SKM-1 (cell line): ENCODE measurements at regions not wholly inside any gene's neighbourhood (a gene's known extent, or its start where the extent isn't known, plus 50 kb on each side); places are given as distances from the start of the nearest gene placed in this dataset.

Experiments
- DNase-seq: peaks from one replicate; lab custom pipeline; 2025; ENCODE audit not compliant: unreplicated experiment; lab: John Stamatoyannopoulos, UW

DNA sequence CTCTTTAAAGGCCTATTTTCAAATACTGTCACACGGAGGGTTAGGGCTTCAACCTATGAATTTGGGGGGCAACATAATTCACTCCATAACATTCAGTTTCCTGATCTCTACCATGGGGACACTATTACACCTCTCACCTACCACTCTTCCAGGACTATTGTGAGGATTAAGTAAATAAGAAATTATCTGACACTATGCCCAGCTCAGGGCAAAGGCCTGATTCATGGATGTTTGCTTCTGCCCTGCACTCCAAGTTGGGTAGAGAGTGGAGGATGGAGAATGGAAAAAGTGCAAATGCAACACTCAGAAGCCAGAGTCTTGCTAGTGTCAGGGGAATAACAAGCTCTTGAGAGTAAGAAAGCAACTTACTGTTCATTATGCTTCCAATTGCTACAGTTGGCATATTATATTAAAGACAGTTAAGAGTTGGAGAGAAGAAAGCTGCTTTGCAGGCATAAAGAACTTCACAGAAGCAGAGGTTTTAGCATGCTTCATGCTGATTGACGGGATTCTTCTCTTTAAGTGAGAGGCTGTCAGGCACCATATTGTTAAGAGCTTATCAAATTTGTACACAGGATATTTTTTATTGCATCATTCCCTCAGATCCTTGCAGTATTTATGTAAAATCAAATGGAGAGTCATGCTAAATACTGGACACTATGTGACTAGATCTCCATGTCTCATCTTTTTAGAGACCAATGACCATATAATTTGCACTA lies 375.3 kb downstream of the VPS13C start:
- no peak for DNase-seq

DNA sequence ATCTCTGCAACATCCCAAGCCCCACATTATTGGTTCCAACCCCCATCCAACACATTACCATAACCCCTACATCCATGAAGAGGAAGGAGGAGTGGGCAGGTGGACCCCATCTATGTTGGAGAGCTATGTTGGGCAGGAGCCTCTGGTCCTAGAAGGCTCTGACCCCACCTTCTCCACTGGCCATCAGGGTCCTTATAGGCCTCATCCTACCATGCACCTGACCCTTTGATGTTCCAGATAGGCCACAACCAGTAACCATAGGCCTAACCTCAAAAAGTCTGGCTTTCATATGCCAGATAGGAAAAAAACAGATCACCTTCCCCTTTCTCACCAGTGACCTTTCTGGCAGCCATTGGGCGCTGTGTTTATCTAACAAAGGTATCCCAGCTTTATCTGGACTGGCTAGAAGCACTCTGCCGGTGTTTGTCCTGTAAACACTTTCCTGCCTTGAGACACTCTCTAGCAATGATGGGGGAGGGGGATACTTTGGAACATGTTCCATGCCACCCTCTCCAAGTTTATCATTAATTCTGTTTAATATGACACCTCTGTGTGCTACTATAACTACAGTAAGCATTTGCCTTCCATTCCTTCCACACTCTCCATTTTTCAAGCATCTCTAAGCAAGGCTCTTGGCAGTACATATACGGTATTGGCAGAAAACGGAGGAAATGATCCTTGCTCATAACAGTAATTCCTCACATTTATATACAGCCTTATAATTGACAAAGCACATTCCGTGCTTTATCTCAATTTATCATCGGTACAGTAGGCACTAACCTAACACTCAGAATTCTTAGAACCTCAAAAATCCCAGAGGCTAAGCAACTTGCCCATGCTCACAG lies 377.1 kb downstream of the VPS13C start:
- DNase-seq = no peak

DNA sequence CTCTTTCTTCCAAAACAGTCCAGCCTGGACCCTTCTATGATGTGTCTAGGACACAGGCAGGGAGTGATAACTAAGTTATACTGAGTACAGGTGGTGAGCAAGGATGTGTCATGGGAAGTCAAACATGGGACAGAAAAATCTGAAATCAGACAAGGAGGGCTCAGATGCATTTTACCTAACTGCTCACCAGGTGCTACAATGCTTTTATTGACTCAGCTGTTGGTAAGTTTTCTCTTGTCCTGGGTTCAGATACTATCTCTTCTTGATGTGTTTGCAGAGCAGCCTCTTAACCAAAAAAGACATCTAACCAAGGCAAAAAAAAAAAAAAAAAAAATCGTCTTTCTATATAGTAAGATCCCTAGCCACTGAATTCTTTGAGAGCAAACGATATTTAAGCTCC lies 378.6 kb downstream of the VPS13C start:
- no peak for DNase-seq

DNA sequence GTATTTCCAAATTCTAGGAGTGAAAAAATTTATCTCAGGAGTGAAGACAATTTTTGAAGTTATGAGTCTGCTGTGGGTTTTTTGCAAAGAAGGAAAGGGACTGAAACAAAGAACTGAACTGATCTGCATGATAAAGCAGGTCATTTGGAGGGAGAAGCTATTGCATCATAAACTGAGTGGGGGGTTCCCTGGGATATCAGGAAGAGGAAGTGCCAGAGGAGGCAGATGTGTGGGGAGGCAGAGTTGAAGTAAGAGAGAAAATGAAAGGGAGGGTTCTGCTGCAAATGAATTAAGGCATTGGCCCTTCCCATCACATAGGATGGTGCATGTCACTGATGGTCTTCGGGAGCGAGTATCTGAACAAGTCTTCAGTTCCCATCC lies 379.2 kb downstream of the VPS13C start:
- DNase-seq = no peak

DNA sequence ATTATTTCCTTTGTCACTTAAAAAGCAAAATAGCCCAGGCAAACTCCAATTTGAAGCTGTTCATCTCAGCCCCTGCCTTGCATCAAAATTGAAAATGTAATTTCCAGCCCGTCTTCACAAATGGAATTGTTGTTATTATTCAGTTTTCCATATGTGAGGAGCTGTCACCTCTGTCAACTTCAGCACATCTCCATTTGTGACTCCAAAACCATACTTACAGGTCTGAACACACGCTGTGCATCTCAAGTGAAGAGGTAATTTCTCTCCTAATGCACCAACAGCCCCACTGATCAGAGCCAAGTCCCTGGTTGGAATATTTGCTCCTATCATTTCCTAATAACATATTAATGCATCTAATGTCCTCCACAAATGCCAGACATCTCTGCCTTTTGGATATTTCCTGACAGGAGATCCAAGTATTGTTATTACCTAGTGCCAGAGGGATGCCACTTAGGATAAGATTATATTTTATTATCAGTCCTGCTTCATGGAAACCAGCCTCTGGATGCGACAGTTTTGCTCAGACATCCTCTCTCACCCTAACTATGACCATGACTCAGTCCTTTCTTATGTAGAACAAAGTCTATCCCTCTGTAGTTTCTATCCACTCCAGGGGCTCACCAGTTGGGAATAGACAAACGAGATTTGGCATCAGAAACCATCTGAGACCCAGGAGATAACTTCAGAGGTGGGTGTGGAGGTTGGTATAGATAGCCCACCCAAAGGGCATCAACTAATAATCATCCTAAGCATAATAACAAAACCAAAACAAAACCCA lies 379.8 kb downstream of the VPS13C start:
- DNase-seq = no peak

DNA sequence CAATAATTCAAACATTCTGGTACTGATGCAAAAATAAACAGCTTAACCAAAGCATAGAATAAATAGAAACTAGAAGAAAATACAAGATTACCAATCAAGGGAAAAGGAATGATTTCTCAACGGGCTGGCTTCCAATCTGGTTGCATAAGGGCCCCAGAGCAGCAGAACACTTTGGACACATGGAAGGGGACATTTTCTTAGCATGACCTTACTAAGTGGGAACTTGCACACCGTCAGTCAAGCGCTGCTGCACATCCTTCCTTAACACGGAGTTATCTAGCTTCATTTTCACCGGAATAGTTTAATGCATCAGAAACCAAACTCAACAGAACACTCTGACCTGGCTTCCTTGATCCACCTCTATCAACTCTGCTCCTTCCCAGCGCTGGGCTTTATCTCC lies 388.5 kb downstream of the VPS13C start:
- no peak for DNase-seq

DNA sequence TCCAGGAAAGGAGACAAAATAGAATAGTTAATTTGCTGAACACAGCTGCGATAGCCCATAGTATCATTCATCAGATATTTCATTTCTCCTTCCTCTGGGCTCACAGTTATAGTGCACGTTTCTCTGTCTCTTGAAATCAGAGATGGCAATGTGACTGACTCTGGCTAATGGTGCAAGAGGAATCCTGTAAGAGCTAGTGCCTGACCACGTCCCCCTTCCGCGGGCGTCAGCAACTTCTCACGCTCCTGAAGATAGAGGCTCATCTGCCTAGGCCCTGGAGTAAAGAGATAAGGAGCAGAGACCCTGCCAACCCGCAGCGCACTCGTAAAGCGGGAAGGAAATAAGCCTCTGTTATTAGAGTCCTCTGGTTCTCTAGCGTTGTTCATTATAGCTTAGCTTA lies 391.8 kb downstream of the VPS13C start:
- no peak for DNase-seq

DNA sequence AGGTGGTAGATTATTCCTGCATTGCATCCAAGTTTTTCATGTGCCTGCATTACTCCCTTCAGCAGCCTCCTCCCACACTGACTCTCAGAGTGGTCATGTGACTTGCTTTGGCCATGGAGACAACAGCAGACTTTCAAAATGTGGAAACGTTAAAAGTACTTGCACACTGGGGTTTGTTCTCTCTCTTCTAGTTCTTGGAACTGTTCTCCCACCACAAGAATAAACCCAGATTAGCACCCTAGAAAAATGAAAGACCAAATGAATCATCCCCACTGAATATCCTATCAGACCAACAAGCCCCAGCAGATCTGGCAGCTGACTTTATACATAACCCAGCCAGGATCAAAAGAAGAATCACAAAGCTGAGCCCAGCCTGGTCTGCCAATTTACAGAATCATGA lies 398.5 kb downstream of the VPS13C start:
- DNase-seq = no peak

DNA sequence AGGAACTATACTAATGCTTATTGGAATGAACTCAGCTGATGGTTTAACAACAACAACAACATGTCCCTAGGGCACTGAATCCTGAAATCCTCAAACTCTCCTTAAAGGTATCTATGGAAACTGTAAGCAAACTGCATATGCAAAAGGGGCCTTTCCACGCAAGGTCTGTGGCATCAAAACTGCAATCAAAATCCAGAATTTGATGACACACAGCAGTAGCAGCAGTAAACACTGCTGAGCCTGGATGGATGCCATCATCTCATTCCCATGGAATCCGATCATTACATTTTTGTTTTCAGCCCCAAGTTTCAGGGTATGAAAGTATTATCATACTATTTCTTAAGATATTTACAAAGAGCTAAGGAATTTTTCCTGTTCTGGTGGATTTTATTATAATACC lies 399.7 kb downstream of the VPS13C start:
- DNase-seq = no peak

DNA sequence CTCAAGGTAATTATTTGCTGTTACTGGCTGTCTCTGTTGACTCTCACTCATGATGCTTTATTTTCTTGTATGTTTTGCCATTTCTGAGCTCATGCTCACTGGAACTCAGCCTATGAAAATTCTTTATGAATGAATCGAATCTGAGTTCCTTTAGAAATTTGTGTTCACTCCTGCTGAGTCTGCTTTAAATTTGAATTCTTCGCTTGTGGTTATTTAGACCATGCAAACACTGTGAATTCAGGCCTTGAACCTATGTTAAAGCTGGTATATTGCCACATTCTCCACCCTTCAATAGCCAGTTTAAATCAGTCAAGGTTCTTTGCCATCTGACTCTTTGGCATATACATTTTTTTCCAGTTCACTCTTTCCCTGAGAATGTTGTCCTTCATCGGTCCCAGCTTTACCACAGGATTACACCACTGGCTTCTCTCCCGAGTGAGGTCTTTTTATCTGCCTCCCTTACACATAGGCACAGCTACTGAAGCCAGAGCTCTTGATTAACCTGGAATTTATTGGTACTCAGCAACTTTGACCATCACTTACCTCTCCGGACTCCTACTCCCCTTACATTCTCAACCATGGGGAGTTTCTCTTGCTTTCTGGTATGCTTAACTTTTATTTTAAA lies 400.6 kb downstream of the VPS13C start:
- DNase-seq = no peak

DNA sequence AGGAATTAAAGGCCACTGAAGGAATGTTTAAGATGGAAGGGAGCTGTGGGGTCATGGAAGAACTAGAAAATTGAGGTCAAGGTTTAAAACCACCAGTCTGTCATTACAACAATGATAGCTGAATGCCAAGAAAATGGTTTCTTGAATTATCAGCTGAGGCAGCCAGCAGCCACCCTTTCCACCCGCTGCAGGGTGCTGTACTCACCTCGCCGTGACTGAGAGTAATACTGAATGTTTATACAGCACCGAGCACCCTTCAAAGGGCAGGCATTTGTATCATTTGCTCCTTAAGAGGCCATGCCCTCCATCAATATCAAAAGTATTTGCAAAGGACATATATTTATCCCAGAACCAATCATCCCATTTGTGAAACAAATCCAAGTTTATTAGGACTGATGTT lies 402.8 kb downstream of the VPS13C start:
- no peak for DNase-seq

DNA sequence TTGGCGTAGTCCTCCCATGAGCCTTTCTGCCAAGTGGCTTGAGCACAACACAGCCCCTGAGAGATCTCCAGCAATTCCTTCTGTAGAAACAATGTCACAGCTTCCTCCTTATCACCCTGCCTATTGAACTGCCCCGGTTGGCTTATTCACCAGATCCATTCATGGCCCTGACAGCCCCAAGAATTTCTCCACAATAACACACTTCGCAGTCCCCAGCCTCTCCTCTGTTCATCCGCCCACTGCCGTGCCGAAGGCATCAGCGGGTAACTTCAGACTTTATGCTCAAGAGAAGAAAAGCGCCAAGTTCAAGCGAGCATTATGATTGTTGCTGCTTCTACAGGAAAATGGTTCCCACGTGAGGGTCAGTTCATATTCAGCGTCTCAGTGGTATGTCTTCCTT lies 403.9 kb downstream of the VPS13C start:
- no peak for DNase-seq

DNA sequence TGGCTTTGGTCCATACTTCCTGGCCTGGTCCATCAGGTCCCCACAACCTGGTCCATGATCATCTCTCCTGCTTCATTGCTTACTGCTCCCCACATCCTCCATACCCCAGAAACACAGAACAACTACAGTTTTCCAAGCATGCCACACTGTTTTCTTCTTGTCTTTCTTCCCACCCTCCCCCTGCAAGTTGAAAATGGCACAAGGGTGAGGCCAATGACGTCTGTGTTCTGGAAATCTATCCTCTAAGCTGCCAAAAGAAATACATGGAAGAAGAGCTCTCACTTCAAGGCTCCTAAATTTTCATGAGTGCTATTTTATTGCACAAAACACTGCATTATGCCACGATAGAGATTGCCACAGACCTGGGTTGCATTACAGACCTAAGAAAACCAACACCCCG lies 404.4 kb downstream of the VPS13C start:
- DNase-seq = no peak

DNA sequence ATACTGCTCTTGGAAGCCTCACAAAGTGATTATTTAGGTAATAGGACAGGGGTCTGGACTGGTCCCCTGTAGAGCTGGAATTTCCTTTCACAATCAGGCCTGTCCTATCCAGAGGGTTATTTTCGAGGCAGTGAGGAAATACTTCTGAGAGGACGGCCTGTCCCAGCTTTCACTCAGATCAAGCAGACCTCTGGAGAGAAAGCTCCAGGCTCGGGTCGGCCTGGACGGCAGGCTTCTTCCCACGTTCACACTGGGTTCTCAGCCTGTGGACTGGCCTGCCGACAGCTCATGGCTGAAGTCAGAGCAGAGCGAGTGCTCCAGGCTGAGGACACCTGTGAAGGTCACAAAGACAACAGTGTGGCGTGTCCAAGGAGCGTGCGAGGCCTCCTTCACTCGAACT lies 405.3 kb downstream of the VPS13C start:
- DNase-seq = no peak

DNA sequence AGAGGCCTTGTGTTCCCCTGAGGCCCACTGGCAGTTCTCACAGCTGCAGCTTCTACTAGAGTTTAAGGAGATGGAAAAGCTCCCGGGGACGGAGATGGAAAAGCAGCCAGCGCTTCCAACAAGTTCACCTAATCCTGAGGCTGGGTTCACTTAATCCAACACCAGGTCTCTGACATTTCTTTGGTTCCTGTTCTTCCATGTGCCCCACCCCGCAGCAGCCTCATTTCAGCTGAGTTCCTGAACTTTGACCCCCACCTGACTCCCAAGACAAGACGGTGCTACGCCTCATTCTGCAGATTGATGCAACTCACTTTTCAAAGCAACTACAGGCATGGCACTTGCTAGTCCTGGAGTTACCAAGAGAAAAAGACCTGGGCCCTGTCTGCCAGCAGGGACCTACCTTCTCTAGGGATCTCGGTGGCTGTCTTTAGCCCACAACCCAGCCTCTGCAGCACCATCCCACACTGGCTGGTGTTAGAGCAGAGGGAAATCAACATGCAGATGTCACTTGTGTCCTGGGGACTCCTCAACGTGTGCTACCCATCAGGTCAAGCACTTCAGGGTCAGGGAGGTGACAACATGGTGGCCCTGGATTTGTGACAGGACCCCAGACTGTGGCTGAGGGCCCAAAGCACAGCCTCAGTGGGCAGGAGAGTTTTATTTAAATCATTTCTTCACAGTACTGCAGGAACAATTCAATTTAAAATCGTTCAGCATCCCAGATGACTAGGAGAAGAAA lies 406.1 kb downstream of the VPS13C start:
- no peak for DNase-seq

DNA sequence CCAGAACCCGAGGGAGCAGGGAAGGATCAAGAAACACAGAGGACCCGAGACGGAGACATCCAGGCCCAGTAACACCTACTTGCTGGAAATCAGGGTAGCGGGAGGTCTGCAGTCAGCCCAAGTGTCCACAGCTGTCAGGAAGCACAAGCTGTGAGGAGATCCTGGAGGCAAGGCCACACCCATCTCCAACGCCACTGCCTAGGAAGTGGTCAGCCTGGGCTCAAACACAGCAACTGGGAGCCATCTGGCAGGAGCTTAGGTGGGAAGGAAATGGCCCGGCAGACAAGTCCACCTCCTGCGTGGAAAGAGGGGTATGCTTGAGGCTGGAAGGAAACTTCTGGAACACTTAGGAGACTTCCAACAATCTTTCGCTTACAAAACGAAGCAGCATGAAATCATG lies 407.1 kb downstream of the VPS13C start:
- no peak for DNase-seq

DNA sequence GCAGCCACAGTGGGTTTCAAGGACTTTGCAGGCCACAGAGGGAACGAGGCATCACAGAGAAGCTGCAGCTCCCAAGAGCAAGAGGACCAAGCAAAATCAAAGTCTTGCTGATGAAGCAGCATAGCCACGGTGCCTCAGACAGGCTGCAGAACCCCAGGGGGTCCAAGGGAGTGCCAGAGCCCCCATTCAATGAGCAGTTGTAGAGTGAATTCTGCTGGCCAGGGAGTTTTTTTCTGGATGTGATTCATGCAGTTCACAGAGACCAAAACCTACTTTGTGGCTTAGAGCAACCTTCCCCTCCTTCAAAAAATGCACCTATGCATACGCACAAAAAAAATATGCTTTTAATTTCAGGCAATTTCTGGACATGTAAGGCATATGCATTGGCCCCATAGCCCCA lies 409.0 kb downstream of the VPS13C start:
- no peak for DNase-seq

DNA sequence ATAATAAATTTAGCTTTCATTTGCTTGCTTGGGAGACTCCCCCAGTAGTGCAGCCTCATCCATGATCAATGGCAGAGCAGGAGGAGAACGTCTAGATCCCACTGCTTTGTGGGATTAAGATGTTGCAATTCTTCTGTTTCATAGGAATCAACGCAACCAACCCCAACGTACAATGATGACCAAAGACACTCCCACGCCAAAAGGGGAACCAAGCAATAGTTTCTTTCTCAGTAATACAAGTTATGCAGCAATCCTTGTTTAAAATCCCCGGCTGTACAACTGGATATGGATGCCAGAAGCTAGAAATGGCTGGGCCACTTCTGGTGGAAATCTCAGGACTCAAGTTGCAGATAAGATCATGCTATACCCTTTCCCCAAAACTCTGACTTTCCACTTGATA lies 411.2 kb downstream of the VPS13C start:
- DNase-seq = no peak

DNA sequence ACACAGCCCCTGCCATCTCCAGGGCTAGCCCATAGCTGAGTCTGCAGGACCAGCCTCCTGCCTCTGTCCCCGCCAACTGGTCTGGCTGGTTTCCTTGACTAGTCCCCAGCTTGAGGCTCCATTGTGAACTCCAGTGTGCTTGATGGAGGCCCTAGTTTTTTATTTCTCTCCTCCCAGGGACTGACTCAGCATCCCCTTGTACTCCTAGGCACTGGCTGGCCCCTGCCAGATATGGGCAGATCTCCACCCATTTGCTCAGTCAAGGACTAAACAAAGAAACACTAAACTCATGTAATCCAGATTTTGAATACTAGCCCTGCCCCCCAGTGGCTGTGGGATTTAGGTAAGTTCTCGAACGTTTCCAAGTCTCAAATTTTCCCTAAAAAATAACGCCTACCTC lies 415.4 kb upstream of the RORA start:
- DNase-seq = no peak

DNA sequence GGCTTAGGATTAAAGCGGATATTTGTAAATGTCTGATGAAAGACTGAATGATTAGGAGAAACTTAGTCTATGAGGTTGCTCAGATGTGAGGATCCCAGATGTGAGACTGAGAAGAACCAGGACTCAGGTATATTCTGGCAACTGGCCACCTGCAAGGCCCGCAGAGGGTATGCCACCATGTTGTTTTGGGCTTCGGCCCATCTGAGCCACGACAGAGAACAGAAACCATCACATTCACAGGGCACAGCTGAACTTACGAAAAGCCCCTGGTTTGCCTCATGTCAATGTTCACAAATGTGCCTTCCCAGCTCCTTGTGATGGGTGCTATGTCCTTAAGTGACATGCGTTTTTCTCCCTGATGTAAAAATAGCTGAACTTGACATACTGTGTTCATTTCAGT lies 412.5 kb upstream of the RORA start:
- DNase-seq = no peak

DNA sequence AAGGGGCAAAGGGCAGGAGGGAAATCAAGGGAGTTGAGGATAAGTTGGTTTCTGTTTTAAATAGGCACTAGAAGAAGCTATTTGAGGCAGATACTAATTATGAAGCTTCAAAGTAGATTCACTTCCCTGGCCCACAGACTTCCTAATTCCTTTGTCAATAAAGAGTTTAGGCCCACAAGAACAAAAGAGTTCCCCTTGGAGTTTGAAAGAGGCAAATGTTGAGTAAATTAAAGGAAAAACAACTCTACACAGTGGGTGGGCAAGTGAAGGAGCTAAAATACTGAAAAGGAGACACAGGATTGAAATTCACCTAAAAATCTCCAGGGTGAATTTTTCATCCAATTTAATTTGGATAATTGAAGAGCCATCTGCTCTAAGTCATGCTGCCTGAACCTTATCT lies 411.7 kb upstream of the RORA start:
- no peak for DNase-seq
